Erythroblast (primary cell): ENCODE measurements at regions not wholly inside any gene's neighbourhood (a gene's known extent, or its start where the extent isn't known, plus 50 kb on each side); places are given as distances from the start of the nearest gene placed in this dataset.

Source experiments
- GATA1 ChIP-seq: IDR thresholded peaks from 2 replicates; pipeline ENCODE4 v1.6.1; 2011; ENCODE audit warnings: low read depth, mild to moderate bottlenecking, control low read depth, low read length, moderate library complexity
- POLR2A ChIP-seq: IDR thresholded peaks from 2 replicates; pipeline ENCODE4 v1.6.1; 2011; ENCODE audit warnings: mild to moderate bottlenecking, low read length

DNA sequence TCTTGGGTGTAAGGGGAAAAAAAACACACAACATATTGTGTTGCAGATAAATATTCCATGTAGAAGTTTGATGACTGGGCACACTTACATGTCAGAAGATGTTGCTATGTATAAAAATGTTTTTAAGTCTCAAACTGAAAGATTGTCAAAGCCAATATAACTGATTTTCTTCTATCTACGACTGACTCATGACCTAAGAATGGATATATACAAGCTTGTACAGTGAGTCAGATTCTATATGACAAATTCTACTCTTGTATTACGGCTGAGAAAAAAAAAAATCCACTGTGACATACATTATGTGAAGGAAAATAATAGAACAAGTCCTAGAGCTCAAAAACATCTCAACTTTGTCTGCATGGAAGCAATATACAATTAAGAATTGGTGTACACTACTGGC is 343.0 kb upstream of the PCDH15 start:
- TF ChIP-seq POLR2A (no peak), GATA1 (no peak)
